A673 (cell line): ENCODE measurements at regions not wholly inside any gene's neighbourhood (a gene's known extent, or its start where the extent isn't known, plus 50 kb on each side); places are given as distances from the start of the nearest gene placed in this dataset.

Experiments used
- BruUV-seq: library from RNA; stranded (reverse); fragments of 400-500 nt; replicated peaks from 2 replicates; lab custom pipeline; 2021; lab: Mats Ljungman, UMichigan
- CTCF ChIA-PET: fragments of 300-600 bp; sonication (Branson Sonifier 250); formaldehyde crosslinking; loops from one replicate; lab custom pipeline; 2022; ENCODE audit warnings: antibody characterized with exemption; lab: Charles Lee
- POLR2A ChIA-PET: fragments of 300-600 bp; sonication (Branson Sonifier 250); formaldehyde crosslinking; loops from one replicate; lab custom pipeline; 2022; ENCODE audit warnings: antibody characterized with exemption; ENCODE audit not compliant: low non-redundant PET; lab: Charles Lee
- DNase-seq: peaks from one replicate; pipeline ENCODE4 v3.0.0-alpha.2; 2015; ENCODE audit warnings: low spot score
- H3K27ac ChIP-seq: fragments of 200-600 bp; sonication (generic); 2 replicates; pipeline ENCODE4 v1.5.1; 2016; ENCODE audit warnings: mixed run types, low read depth, mild to moderate bottlenecking, mixed read lengths, antibody characterized with exemption, low read length; ENCODE audit not compliant: poor library complexity, severe bottlenecking
- H3K27me3 ChIP-seq: fragments of 200-600 bp; sonication (generic); replicated peaks from 2 replicates; pipeline ENCODE4 v1.6.1; 2017; ENCODE audit warnings: mixed run types, low read depth, mild to moderate bottlenecking, mixed read lengths, antibody characterized with exemption, low read length; ENCODE audit not compliant: insufficient read depth, poor library complexity
- H3K36me3 ChIP-seq: fragments of 200-600 bp; sonication (generic); 2 replicates; pipeline ENCODE4 v1.6.1; 2016; ENCODE audit warnings: mixed run types, mild to moderate bottlenecking, mixed read lengths, antibody characterized with exemption, low read length; ENCODE audit not compliant: insufficient read depth, poor library complexity, severe bottlenecking
- H3K4me1 ChIP-seq: fragments of 200-600 bp; sonication (generic); 2 replicates; pipeline ENCODE4 v1.6.1; 2017; ENCODE audit warnings: mixed run types, mild to moderate bottlenecking, mixed read lengths, antibody characterized with exemption, low read length; ENCODE audit not compliant: insufficient read depth, poor library complexity, severe bottlenecking
- H3K4me3 ChIP-seq: fragments of 200-600 bp; sonication (generic); 2 replicates; pipeline ENCODE4 v1.5.1; 2016; ENCODE audit warnings: low read depth, mixed run types, mild to moderate bottlenecking, mixed read lengths, low read length; ENCODE audit not compliant: poor library complexity, severe bottlenecking
- H3K9me3 ChIP-seq: fragments of 200-600 bp; sonication (generic); 2 replicates; pipeline ENCODE4 v1.6.1; 2016; ENCODE audit warnings: mixed run types, low read depth, mild to moderate bottlenecking, mixed read lengths, antibody characterized with exemption, low read length; ENCODE audit not compliant: poor library complexity, severe bottlenecking
- CTCF ChIP-seq: fragments of 300-800, 200-600 bp; sonication (generic); conservative IDR thresholded peaks from 2 replicates; pipeline ENCODE4 v1.5.1; 2017; ENCODE audit warnings: low read depth, mild to moderate bottlenecking, antibody characterized with exemption, low read length, moderate library complexity, mixed read lengths
- EZH2 ChIP-seq: fragments of 200-600 bp; sonication (generic); IDR thresholded peaks from 2 replicates; pipeline ENCODE4 v1.6.1; 2017; ENCODE audit warnings: borderline replicate concordance, low read depth, mild to moderate bottlenecking, mixed read lengths, antibody characterized with exemption, low read length; ENCODE audit not compliant: poor library complexity, severe bottlenecking
- intact Hi-C: fragments of 100-400 bp; cut with micrococcal nuclease; formaldehyde crosslinking; loops from one replicate; pipeline ENCODE4 v1.10.0; 2022; ENCODE audit not compliant: unreplicated experiment

- Histone ChIP-seq H3K36me3 (peaks cover 11% of the 10 kb centered on the region), H3K27me3 (no peaks in the 10 kb centered on the region), H3K4me1 (peaks cover 5% of the 10 kb centered on the region), H3K9me3 (no peaks in the 10 kb centered on the region), H3K4me3 (no peak overlapping the region), H3K27ac (no peak overlapping the region)
- CTCF ChIA-PET: no interaction called here
- intact Hi-C loops: no loop called here
- TF ChIP-seq EZH2 (no peak), CTCF (no peak)
- POLR2A ChIA-PET: no interaction called here
- BruUV-seq: no TSS peak
- no peak for DNase-seq
Measured at GRCh38 chr22:48588878-48589450, 1238.7 kb downstream of the BRD1 start.

- Histone ChIP-seq H3K9me3 (no peaks in the 10 kb centered on the region), H3K36me3 (peaks cover 13% of the 10 kb centered on the region), H3K4me3 (no peak overlapping the region), H3K27me3 (no peaks in the 10 kb centered on the region), H3K27ac (no peak overlapping the region), H3K4me1 (peaks cover 4% of the 10 kb centered on the region)
- intact Hi-C loops: no loop called here
- no peak for DNase-seq
- TF ChIP-seq EZH2: no peak
- no peak for TF ChIP-seq CTCF
- ChIA-PET POLR2A (no interaction called here), CTCF (no interaction called here)
- no TSS peak for BruUV-seq
Measured at GRCh38 chr22:48588151-48588877, 1239.4 kb downstream of the BRD1 start.

GRCh38 chr22:48587236-48587865, 1240.3 kb downstream of the BRD1 start:
- H3K27me3 ChIP-seq: no peaks in the 10 kb centered on the region
- H3K36me3 ChIP-seq: peaks cover 17% of the 10 kb centered on the region
- no peaks in the 10 kb centered on the region for H3K9me3 ChIP-seq
- intact Hi-C loops: no loop called here
- TF ChIP-seq EZH2: no peak
- TF ChIP-seq CTCF: no peak
- H3K4me3 ChIP-seq: no peak overlapping the region
- peak overlapping the region; percentile 23 for H3K27ac ChIP-seq
- CTCF ChIA-PET: no interaction called here
- no peak for DNase-seq
- POLR2A ChIA-PET: no interaction called here
- BruUV-seq: no TSS peak
- H3K4me1 ChIP-seq: peaks cover 4% of the 10 kb centered on the region
